ENCODE measurements at regions not wholly inside any gene's neighbourhood (a gene's known extent, or its start where the extent isn't known, plus 50 kb on each side); places are given as distances from the start of the nearest gene placed in this dataset.

DNA sequence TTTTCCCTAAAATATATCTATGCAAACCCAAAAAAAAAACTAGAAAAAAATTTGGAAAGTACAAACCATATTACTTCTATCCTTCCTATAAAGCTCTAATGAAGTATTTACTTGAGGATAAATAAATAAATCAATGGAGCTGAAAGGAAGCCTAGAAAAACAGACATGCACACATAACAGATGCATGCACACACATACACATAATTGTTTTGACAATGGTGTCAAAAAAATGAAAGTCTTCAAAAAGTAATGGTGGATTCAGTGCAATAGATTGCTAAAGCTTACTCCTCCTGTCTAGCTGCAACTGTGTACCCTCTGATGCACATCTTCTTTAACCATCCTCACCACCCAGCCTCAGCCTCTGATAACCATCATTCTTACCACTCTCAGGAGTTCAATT is 521.9 kb upstream of the RGS18 start:
- H2AFZ ChIP-seq (ENCODE audit: low read length): no peak overlapping the region
- no peaks in the 10 kb centered on the region for H3K9me3 ChIP-seq (ENCODE audit: control insufficient read depth, insufficient read depth, low read depth, low read length)
- no peak overlapping the region for H3K9ac ChIP-seq (ENCODE audit: insufficient read depth, low read length)
- no peaks in the 10 kb centered on the region for H3K79me2 ChIP-seq (ENCODE audit: control insufficient read depth, insufficient read depth, low read length)
- no peak overlapping the region for H3K4me3 ChIP-seq (replicated peaks in 1 of 4; ENCODE audit: control extremely low read depth in 1 of 4, insufficient read depth in 1 of 4, low read depth in 3 of 4, low read length in 4 of 4)
- no peaks in the 10 kb centered on the region for H3K4me1 ChIP-seq (ENCODE audit: control insufficient read depth, extremely low read depth, insufficient read depth, low read length)
- no peak for TF ChIP-seq EZH2 (IDR thresholded peaks at IDR 0.05; ENCODE audit: low read length, missing control alignments)
- TF ChIP-seq, protein P1, sequence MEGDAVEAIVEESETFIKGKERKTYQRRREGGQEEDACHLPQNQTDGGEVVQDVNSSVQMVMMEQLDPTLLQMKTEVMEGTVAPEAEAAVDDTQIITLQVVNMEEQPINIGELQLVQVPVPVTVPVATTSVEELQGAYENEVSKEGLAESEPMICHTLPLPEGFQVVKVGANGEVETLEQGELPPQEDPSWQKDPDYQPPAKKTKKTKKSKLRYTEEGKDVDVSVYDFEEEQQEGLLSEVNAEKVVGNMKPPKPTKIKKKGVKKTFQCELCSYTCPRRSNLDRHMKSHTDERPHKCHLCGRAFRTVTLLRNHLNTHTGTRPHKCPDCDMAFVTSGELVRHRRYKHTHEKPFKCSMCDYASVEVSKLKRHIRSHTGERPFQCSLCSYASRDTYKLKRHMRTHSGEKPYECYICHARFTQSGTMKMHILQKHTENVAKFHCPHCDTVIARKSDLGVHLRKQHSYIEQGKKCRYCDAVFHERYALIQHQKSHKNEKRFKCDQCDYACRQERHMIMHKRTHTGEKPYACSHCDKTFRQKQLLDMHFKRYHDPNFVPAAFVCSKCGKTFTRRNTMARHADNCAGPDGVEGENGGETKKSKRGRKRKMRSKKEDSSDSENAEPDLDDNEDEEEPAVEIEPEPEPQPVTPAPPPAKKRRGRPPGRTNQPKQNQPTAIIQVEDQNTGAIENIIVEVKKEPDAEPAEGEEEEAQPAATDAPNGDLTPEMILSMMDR (conservative IDR thresholded peaks at IDR 0.05 in 1 of 2, IDR thresholded peaks at IDR 0.05 in 1 of 2; ENCODE audit: low read depth in 1 of 2, low read length in 2 of 2): no peak
- no peak for DNase-seq (ENCODE audit: low read depth in 2 of 2)
- H3K4me2 ChIP-seq (ENCODE audit: extremely low read depth, insufficient read depth, low read length): no peak overlapping the region
- no peaks in the 10 kb centered on the region for H3K27me3 ChIP-seq (ENCODE audit: control insufficient read depth, insufficient read depth, low read length)
- no peak overlapping the region for H3K27ac ChIP-seq (ENCODE audit: insufficient read depth, low read length)
- no peaks in the 10 kb centered on the region for H3K36me3 ChIP-seq (ENCODE audit: control insufficient read depth, insufficient read depth, low read length)
- no peaks in the 10 kb centered on the region for H4K20me1 ChIP-seq (ENCODE audit: control insufficient read depth, extremely low read depth, insufficient read depth, low read length)

DNA sequence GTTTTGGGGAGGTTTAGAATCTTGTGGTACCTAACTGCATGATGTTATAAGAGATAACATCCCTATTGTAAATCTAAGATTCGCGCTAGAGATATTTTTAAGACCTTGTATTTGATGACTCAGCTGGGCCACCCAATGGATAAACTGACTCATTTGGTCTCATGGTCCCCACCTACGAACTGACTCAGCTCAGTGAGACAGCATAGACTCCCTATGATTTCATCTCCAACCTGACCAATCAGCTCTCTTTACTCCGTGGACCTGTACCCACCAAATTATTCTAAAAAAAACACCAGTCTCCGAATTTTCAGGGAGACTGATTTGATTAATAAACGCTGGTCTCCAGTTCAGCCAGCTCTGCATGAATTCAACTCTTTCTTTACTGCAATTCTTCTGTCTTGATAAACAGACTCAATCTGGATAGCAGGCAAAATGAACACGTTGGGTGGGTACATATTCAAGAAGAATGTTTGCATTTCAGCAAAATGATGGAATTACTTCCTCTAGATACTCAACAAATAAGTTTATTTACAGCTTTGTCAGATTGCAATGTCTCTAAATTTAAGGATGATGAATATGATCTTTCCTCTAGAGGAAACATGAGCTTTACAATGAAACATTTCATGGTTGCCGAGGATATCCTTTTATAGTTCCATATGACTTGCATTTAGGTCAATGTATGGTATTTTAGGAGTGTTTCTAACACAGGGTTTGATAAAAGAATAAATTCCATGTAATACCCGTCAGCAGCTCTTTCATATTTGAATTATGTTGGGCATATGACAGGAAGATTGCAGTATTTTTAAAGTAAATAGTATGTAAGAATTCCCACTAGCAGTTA is 516.6 kb upstream of the RGS18 start:
- no peaks in the 10 kb centered on the region for H3K36me3 ChIP-seq (ENCODE audit: control insufficient read depth, insufficient read depth, low read length)
- no peak overlapping the region for H2AFZ ChIP-seq (ENCODE audit: low read length)
- no peak overlapping the region for H3K4me2 ChIP-seq (ENCODE audit: extremely low read depth, insufficient read depth, low read length)
- TF ChIP-seq, protein P1 (conservative IDR thresholded peaks at IDR 0.05 in 1 of 2, IDR thresholded peaks at IDR 0.05 in 1 of 2; ENCODE audit: low read depth in 1 of 2, low read length in 2 of 2): no peak
- TF ChIP-seq EZH2 (IDR thresholded peaks at IDR 0.05; ENCODE audit: low read length, missing control alignments): no peak
- no peak overlapping the region for H3K9ac ChIP-seq (ENCODE audit: insufficient read depth, low read length)
- no peak overlapping the region for H3K4me3 ChIP-seq (replicated peaks in 1 of 4; ENCODE audit: control extremely low read depth in 1 of 4, insufficient read depth in 1 of 4, low read depth in 3 of 4, low read length in 4 of 4)
- H3K4me1 ChIP-seq (ENCODE audit: control insufficient read depth, extremely low read depth, insufficient read depth, low read length): no peaks in the 10 kb centered on the region
- no peak overlapping the region for H3K27ac ChIP-seq (ENCODE audit: insufficient read depth, low read length)
- H3K9me3 ChIP-seq (ENCODE audit: control insufficient read depth, insufficient read depth, low read depth, low read length): no peaks in the 10 kb centered on the region
- no peaks in the 10 kb centered on the region for H3K79me2 ChIP-seq (ENCODE audit: control insufficient read depth, insufficient read depth, low read length)
- H3K27me3 ChIP-seq (ENCODE audit: control insufficient read depth, insufficient read depth, low read length): no peaks in the 10 kb centered on the region
- no peaks in the 10 kb centered on the region for H4K20me1 ChIP-seq (ENCODE audit: control insufficient read depth, extremely low read depth, insufficient read depth, low read length)
- peak; percentile 15 to 83 for DNase-seq (ENCODE audit: low read depth in 2 of 2)

DNA sequence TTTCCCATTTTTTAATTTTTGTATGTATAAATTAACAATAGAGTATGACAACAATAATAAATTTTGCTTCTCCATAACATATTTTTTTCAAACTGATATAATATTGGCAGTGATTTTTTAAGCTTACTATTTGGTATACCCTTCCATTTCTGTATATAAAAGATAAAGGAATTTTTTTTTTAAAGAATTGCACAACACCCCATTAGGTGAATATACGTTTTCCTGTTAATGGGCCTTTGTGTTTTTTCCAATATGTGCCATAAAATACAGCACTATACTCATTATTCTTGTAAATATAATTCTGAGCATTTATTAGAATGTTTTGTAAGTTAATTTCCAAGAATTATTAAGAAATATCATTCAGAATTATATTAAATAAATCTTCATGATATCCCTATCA is 515.2 kb upstream of the RGS18 start:
- TF ChIP-seq EZH2 (IDR thresholded peaks at IDR 0.05; ENCODE audit: low read length, missing control alignments): no peak
- TF ChIP-seq, protein P1 (conservative IDR thresholded peaks at IDR 0.05 in 1 of 2, IDR thresholded peaks at IDR 0.05 in 1 of 2; ENCODE audit: low read depth in 1 of 2, low read length in 2 of 2): no peak
- Histone ChIP-seq H3K4me1 (ENCODE audit: control insufficient read depth, extremely low read depth, insufficient read depth, low read length) (no peaks in the 10 kb centered on the region), H3K27ac (ENCODE audit: insufficient read depth, low read length) (no peak overlapping the region), H3K79me2 (ENCODE audit: control insufficient read depth, insufficient read depth, low read length) (no peaks in the 10 kb centered on the region), H3K27me3 (ENCODE audit: control insufficient read depth, insufficient read depth, low read length) (no peaks in the 10 kb centered on the region), H3K4me3 (replicated peaks in 1 of 4; ENCODE audit: control extremely low read depth in 1 of 4, insufficient read depth in 1 of 4, low read depth in 3 of 4, low read length in 4 of 4) (no peak overlapping the region), H2AFZ (ENCODE audit: low read length) (no peak overlapping the region), H3K9me3 (ENCODE audit: control insufficient read depth, insufficient read depth, low read depth, low read length) (no peaks in the 10 kb centered on the region), H3K4me2 (ENCODE audit: extremely low read depth, insufficient read depth, low read length) (no peak overlapping the region), H3K9ac (ENCODE audit: insufficient read depth, low read length) (no peak overlapping the region), H3K36me3 (ENCODE audit: control insufficient read depth, insufficient read depth, low read length) (no peaks in the 10 kb centered on the region), H4K20me1 (ENCODE audit: control insufficient read depth, extremely low read depth, insufficient read depth, low read length) (no peaks in the 10 kb centered on the region)
- no peak for DNase-seq (ENCODE audit: low read depth in 2 of 2)

Data from fibroblast of lung (primary cell).